ENCODE measurements at regions not wholly inside any gene's neighbourhood (a gene's known extent, or its start where the extent isn't known, plus 50 kb on each side); places are given as distances from the start of the nearest gene placed in this dataset.
"Not testable (repeated sequence)": the region's sequence is repeated elsewhere in the genome, so short reads cannot be mapped to it uniquely, and the experiment has no call there.

GRCh38 chr1:29782846-29783507 lies 546.7 kb downstream of the PTPRU start:
- no peak for DNase-seq (ENCODE audit: low read depth)

DNA sequence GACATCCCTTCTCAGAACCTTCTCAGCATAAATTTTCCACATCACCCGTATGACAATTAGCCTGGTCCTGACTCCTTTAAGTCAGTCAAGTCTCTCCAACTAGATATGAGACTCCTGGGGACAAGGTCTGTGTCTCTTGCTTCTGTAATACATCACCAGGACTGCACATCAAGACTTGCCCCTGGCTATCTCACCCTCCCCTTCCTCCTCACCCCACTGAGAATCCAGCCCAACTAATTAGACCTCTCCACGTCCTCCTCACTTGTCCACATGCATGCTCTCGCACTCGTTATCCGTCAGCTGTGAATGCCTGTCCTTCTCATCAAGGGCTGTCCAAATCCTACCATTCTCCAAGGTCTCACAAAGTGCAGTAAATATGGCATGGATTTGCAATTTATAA lies 542.8 kb downstream of the PTPRU start:
- DNase-seq (ENCODE audit: low read depth): no peak

DNA sequence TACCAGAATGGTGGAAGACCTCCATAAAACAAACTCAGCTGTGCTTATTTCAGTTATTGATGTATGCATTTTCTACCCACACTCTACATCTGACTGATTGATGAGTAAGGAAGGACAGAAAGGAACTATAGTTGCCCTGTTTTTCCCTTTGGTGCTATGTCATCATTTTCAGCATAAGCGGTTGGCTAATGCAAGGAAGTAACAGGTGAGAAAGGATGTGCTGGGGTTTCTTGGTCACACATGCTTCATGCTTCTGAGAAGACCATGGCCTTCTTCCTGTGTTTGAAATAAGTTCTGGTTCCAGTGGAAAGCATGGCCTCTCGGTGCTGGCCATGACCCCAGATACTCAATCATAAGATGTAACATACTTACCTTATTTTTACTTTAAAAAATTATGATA lies 541.2 kb downstream of the PTPRU start:
- no peak for DNase-seq (ENCODE audit: low read depth)

DNA sequence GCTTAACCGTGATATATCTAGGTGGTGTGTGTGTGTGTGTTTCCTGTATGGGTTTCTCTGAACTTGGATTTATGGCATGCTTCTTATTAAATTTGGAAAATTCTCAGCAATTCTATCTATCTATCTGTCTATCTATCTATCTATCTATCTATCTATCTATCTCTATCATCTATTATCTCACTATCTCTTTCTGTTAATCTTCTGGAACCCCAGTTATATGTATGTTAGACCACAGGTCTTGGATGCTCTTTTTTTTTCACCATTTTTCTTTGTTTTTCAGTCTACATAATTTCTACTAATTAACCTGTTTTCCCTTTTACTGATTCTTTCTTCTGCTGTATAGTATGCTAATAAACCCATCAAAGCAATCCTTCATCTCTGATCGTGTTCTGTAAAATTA lies 538.0 kb downstream of the PTPRU start:
- no peak for DNase-seq (ENCODE audit: low read depth)

DNA sequence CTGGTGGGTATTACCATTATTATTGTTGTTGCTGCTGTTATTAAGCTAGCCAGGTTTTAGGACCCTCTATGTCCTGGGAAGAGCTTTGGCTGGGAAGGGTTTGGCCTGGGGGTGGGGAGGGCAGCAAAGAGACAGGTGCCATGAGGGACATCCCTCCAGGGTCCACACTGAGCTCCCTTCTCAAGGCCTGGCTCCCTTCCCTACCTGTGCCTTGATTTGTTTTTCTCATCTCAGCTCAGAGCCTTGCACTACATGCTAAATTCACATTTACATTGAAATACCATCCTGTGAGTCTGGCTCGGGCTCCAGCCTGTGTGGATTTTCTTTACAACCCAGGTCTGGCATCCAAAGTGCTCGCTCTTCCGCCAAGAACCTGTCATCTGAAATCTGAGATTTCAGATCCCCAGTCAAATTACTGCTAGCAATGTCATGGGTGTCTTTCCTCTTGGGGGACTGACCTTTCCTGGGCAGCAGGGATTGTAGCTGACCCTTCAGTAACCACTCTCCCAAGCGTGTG lies 536.3 kb downstream of the PTPRU start:
- DNase-seq (ENCODE audit: low read depth): no peak

DNA sequence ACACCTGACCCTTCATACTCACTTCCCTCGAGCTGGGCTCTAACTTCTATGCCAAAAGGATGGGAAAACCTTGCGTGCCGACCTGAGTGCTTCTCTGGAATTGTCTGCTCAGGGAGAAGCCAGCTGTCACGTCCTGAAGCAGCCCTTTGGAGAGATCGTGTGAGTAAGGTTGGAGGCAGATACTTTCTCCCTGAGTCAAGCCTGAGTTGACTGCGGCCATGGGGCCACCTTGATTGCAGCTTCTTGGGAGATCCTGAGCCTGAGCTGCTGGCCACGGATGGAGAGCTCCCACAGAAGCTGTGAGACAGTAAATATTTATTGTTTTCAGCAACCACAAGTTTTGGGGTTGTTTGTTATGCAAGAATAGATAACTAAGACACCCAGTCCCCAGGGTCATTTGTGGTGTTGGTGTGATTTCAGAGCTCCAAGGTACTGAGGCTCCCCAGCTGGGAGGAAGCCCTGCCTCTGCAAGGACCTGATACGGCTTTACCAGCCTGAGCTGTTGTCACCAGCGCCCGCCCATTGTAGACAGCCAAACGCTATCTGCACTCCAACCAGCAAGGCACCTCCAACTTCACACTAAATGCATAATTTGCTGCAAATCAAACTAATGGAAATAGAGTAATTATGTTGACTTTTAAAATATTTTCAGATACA lies 531.6 kb downstream of the PTPRU start:
- no peak for DNase-seq (ENCODE audit: low read depth)

DNA sequence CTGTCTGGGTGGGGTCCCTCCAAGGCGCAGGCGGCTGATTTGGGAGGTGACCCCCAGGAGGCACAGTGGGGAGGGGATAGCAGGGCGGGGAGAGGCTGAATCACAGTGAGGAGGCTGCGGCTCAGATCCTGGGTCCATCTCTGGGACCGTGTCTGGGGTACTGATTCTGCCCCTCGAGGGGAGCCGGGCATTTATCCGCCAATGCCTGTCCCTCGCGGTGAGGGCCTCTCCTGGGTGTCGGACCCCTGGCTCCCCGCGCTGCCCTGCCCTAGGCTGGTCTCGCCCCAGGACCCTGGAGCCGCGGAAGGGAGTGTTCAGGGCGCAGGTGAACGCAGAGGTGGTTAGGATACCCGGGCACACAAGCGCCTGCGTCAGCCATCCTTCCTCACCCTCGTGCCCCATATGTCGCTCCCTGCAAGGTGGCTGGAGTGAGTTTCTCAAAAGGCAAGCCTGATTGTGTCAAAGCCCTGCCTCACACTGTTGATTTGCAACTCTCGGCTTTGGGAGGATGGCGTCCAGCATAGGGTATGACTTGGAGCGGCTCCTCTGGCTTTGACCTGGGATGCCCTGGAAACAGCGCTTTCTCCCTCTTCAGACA lies 530.9 kb downstream of the PTPRU start:
- DNase-seq (ENCODE audit: low read depth): no peak

GRCh38 chr1:29762635-29763034 lies 526.3 kb downstream of the PTPRU start:
- DNase-seq (ENCODE audit: low read depth): no peak

- no peak for DNase-seq (ENCODE audit: low read depth)
Measured at GRCh38 chr1:29761159-29761928, 525.0 kb downstream of the PTPRU start.

DNA sequence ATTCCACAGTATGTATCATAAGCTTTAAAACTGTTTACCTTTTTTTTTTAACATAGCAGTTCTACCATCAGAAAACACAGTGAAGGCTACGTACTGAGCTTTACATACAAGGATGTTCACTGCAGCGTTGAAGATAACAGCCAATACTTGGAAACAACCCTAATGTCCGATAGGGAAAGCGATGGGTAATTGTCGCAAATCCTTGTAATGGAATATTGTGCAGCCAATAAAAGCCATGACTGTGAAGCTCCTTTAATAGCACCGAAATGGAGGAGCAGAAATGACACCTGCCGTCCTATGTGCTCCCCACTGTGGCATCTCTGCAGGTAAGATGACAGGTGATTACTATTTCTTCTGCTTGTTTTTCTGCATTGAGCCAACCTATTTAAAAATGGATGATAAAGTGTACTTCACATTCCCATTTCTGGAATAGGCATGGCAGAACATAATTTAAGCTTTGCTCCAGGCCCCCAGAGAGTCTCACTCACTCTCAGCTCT lies 523.8 kb downstream of the PTPRU start:
- no peak for DNase-seq (ENCODE audit: low read depth)

- DNase-seq (ENCODE audit: low read depth): no peak
Measured at GRCh38 chr1:29758781-29759499, 522.6 kb downstream of the PTPRU start.

- DNase-seq (ENCODE audit: low read depth): no peak
Measured at GRCh38 chr1:29757866-29758780, 521.8 kb downstream of the PTPRU start.

DNA sequence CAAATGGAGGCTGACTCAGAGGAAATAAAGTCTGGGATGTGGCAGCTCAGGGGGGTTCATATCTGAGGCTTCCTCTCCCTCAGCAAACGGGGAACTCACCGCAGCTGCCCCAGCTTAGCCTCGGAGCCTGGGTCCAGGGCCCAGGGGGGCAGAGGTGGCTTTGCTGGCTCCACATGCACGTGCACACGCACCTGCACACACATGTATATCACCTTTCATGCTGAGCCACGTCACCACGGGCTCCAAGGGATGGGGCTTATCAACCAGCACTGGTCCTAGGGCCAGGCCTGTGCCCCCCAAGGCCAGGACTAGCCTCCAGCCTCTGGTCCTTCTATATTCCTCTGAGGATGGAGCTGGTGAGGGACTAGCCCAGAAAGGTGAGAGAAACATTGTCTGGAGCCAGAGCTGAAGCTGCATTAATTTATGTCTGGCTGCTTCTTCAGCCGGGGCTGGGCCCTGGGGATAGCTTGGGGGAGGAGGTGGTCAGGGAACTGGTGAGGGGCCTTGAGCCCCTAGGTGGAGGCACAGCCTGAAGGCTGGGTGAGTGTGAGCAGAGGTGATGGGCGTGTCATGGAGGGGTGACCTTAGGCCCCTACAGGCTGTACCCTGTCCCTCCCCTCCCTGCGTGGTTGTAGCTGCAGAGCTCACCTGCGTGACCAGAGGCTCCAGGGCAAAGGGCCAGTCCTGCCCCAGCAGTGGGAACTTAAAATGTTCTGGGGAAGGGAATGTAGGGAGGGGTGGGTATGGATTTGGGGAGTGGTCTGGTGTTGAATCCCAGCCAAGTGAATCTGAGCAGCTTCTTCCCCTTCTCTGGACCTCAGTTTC lies 520.8 kb downstream of the PTPRU start:
- DNase-seq (ENCODE audit: low read depth): no peak

DNA sequence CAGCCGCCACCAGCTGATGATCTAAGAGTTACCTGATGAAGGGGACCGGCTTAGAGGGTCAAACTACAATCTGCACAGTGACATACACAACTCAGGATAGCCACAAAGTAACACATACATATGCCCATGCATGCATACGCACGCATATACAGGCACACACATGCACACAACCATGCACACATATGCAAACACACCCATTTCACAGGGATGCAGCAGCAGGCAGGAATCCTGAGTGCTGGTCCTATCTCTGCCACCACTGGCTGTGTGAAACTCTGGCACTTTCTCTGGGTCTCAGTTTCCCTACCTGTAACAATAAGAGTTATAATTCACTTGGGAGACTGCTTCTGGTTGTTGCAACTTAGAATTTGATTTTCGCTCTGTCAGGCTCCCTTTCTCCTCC lies 520.2 kb downstream of the PTPRU start:
- DNase-seq (ENCODE audit: low read depth): no peak

GRCh38 chr1:29756085-29756484 lies 519.8 kb downstream of the PTPRU start:
- DNase-seq (ENCODE audit: low read depth): no peak

DNA sequence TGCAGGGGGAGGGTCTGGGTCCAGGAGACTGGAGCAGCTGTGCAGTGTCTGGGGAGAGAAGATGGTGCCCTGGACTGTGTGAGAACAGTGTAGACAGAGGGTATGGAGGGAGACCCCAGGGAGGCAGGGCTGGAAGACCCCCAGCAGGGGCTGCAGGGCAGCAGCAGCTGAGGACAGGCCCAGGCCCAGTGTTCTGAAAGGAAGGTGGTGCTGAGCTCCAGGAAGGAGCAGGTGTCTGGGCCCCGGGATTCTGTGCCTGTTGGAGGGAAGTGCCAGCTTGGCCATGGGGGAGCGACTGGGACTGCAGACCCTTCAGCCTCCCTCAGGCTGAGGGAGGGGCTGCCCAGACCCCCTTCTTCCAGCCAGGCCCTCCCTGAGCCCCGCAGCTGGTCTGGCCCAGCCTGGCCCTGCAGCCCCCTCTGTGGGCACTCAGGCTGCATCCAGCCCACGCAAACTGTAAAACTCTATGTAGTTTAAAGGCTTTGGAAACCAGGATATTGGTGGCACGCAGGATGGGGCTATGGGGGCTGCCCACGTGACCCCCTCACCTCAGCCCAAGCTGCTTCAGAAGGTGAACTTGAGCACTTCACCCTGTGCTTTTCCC lies 519.2 kb downstream of the PTPRU start:
- DNase-seq (ENCODE audit: low read depth): not testable (repeated sequence)

DNA sequence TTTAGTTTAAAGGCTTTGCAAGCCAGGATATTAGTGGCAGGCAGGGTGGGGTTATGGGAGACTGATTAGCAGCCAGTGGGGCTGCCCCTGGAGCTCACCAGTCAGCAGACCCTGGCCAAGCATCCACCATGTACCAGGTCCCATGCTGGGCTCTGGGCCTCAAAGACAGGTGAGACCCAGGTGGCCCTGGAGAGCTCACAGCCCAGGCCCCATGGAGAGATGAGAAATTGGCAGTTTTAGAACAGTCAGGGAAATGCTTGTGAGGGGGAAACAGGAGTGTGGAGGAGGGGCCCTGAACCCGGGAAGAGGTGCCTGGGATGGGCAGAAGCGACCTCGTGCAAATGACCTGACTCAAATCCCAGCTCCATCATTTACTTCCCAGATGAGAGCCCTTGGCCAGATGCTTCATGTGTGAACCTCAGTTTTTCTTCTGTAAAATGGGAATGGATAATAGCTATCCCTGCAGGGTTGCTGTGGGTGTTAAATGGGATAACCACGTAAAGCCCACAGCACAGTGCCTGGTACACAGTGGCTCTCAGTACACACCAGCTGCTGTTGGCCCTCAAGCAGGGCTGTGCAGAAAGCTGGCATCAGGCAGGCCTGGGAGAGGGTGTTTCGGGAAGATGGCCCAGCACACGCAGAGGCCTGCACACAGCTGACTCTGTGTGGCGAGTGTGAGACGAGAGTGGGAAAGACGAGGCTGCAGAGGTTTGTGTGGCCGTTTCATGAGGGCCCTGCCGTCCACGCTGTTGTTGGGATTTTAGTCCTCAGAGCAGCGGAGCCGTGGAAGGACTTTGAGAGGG lies 518.5 kb downstream of the PTPRU start:
- DNase-seq (ENCODE audit: low read depth): no peak

GRCh38 chr1:29753771-29754572 lies 517.6 kb downstream of the PTPRU start:
- no peak for DNase-seq (ENCODE audit: low read depth)
